Germinal center (tissue), 1 donor: ENCODE measurements at regions not wholly inside any gene's neighbourhood (a gene's known extent, or its start where the extent isn't known, plus 50 kb on each side); places are given as distances from the start of the nearest gene placed in this dataset.
"Not testable (repeated sequence)": the region's sequence is repeated elsewhere in the genome, so short reads cannot be mapped to it uniquely, and the experiment has no call there.

Experiments
- DNase-seq: peaks from one replicate; pipeline ENCODE4 v3.0.0; 2012; ENCODE audit warnings: mixed read lengths, low spot score

DNA sequence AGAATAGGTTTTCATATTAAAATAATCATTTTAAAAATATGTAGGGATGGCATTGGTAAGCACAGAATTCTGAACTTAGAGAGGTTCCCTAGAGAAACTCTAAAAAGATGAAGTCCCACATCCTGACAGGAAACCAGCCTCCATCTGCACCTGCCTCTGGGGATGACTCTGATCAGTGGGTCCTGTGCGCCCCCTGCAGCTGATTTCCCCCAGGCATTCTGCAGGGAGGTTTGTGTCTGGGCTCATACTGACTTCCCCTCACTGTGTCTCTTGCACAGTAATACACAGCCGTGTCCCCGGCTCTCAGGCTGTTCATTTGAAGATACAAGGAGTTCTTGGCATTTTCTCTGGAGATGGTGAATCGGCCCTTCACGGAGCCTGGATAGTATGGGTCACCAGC is 602.9 kb downstream of the TMEM121 start:
- DNase-seq: no peak

DNA sequence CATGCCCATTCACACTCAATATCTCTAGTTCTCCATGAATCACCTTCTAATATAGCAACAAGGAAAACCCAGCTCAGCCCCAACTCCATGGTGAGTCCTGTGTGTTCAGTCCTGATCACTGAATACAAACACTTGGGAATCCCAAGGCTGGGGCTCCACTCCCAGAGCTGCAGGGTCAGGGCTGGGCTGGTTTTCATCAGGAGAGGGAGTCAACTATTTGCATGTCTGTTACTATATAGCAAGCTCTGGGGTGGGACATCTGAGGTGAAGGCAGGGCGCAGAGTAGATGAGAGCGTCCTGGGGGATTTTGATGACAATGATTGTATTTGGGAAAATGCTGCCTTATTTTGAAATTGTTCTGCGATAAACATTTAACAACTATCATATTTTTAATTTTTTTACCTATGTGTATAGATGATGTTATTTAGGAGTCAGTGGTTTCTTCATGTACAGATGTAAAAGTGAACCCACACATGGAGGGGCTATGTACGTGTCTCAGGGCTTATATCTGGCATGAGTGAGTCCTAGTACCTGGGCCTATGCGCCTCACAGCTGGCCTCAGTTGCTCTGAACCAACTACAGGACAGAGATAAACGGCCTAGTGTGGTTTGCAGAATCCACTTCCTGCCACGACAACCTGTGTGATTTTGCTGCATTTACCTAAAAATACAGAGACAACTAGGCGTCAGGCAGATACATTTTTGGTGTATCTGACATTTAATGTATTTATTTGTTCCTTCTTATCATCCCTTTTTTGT is 603.7 kb downstream of the TMEM121 start:
- DNase-seq: not testable (repeated sequence)

DNA sequence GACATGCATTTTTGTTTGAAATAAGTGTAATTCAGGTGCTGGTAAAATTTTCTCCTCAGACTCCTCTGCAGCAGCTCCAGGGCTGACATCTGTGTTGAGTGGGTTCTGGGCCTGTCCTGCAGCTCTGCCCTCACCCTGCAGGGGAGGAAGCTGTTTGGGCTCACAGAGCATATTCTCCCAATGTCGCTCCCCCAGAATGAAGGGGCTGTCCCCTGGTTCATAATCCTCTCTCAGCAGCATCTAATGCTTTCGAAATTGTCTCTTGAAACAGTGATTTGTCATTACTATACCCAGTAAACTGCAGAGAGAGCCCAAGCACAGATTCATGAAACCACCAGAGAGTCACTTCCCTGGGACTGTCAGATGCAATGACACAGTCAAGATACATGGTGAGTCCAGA is 606.7 kb downstream of the TMEM121 start:
- DNase-seq: not testable (repeated sequence)

- no peak for DNase-seq
These were observed 608.5 kb downstream of the TMEM121 start for GRCh38 chr14:106134886-106135285.

GRCh38 chr14:106141242-106142220 is 615.1 kb downstream of the TMEM121 start:
- DNase-seq: peak; percentile 14

DNA sequence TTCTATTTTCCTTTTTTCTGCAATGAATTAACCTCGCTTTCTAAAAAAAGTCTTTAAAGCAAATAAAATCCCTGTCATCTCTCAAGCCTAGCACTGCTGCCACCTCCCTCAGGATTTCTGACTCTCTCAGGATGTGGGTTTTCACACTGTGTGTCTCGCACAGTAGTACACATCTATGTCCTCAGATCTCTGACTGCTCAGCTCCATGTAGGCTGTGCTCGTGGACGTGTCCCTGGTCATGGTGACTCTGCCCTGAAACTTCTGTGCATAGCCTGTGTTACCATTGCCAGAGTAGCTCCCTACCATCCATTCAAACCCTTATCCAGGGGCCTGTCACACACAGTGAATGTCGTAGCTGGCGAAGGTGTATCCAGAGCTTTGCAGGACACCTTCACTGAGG is 619.3 kb downstream of the TMEM121 start:
- not testable (repeated sequence) for DNase-seq

DNA sequence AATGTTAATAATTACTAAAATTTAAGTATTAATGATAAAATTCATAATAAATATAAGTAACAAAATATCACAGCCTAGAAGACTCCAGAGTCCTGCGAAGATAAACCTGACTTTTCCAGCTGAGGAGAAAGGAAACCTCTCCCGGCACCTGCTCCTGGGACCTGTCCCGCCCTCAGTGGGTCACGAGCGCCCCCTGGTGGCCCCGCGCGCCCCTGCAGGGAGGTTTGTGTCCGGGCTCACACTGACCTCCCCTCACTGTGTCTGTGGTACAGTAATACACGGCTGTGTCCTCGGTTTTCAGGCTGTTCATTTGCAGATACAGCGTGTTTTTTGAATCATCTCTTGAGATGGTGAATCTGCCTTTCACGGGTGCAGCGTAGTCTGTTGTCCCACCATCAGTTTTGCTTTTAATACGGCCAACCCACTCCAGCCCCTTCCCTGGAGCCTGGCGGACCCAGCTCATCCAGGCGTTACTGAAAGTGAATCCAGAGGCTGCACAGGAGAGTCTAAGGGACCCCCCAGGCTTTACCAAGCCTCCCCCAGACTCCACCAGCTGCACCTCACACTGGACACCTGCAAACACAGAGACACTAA is 627.1 kb downstream of the TMEM121 start:
- not testable (repeated sequence) for DNase-seq

DNA sequence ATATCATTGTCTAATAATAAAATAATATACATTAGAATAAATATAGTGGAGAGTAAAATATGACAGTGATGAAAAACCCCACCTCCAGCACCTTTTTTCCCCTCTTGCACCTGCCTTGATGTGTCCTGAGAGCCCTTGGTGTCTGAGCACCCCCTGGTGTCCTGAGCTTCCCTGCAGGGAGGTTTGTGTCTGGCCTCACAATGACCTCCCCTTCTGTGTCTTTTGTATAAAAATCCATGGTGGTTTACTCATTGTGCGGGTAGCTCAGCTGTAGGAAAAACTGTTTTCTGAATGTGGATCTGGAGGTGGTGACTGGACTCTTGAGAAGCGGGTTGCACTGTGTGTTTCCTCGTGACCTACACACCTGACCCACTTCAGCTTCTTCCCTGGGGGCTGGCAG is 636.9 kb downstream of the TMEM121 start:
- no peak for DNase-seq

DNA sequence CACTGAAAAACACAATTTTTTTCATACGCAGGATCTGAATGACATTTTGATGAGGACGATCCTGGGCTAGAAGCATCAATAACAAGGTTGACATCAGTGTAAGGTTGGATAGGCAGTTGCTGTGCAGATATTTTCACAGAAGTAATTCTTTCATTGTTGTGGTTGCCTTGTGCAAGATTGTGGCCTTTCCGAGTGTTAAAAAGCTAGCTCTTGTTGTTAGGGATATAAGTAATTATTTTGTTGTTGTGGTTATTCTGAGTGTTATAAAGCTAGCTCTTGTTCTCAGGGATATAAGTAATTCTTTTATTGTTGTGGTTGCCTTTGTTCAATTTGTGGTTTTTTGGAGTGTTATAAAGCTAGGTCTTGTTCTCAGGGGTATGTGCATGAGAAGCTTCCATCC is 637.4 kb downstream of the TMEM121 start:
- DNase-seq: not testable (repeated sequence)

- no peak for DNase-seq
These were observed 639.8 kb downstream of the TMEM121 start for GRCh38 chr14:106166232-106166631.

- no peak for DNase-seq
These were observed 640.3 kb downstream of the TMEM121 start for GRCh38 chr14:106166650-106167204.

DNA sequence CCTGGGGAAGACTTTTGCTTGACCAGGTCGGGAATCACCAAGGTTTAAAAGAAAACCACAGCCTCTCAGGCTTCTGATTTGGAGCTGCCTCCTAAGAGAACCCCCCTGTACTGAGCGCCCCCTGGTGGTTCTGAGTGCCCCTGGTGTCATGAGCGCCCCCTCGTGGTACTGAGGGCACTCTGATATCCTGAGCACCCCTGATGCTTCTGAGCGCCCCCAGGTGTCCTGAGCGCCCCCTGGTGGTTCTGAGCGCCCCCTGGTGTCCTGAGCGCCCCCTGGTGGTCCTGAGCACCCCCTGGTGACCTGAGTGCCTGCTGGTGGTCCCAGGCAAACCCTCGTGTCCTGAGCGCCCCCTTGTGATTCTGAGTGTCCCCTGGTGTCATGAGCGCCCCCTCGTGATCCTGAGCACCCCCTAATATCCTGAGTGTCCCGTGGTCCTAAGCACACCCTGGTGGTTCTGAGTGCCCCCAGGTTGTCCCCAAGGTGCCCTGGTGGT is 643.8 kb downstream of the TMEM121 start:
- DNase-seq: peak; percentile 10

GRCh38 chr14:106174206-106174605 is 647.8 kb downstream of the TMEM121 start:
- DNase-seq: no peak

GRCh38 chr14:106177266-106178246 is 651.2 kb downstream of the TMEM121 start:
- DNase-seq: not testable (repeated sequence)

DNA sequence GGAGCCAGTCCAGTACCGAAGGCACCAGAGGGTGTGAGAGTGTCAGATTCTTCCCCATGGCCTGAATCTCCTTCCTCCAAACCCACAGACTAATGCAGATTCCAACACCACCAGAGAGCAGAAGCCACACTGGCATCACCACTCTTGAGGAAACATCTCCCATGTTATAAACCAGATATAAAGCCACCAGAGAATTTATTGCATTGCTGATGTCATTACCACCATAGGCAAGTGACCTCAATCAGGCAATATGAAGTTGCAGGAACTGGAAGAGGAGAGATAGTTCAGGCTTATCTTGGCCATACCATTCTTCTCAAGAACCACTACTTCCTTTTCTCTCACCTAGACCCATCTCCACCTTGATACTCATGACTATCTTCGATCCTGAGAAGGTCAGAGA is 653.4 kb downstream of the TMEM121 start:
- no peak for DNase-seq

GRCh38 chr14:106184771-106185170 is 658.4 kb downstream of the TMEM121 start:
- not testable (repeated sequence) for DNase-seq

DNA sequence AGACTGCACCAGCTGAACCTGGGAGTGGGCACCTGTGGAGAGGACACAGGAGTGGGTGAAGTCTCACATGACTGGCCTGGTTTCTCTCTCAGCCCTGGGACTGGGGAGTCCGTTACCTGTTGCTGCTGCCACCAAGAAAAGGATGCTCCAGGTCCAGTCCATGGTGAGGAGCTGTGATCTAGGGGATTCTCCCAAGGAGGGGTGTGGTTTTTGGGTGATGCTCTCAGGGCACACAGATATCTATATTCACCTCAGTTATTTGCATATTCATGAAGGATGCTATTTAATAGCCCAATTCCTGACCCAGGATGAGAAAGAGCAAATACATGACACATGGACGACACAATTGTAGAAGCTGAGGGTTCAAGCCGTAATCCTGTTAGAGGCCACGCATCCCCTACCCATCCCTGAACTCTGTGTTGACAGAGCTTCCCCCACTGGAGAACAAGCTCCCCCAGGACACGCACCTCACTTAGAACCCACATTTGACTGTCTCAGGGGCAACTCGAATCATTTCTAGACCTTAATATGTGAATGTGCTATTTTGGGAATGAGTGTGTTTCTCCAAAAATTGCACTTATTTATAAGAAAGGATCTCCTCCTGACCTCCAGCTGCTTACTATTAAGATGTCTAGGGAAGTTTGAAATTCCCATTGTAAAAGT is 658.9 kb downstream of the TMEM121 start:
- DNase-seq: not testable (repeated sequence)

DNA sequence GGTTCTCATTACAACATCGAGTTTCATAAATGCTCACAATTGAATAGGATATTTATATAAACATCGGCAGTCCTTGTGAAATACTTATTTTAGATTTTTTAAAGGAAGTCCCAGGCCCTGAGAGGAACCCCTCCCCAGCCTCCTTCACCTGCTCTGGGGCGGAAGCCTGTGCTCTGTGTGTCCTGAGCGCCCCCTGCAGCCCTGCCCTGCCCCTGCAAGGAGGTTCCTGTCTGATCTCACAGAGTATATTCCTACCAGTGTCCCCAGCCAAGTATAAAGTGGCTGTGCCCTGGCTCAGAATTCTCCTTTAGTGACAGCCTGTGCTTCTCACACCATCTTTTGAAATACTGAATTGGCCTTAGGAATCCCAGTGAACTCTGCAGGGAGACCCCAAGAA is 659.5 kb downstream of the TMEM121 start:
- peak; percentile 4 for DNase-seq

- no peak for DNase-seq
These were observed 660.8 kb downstream of the TMEM121 start for GRCh38 chr14:106187216-106187615.

DNA sequence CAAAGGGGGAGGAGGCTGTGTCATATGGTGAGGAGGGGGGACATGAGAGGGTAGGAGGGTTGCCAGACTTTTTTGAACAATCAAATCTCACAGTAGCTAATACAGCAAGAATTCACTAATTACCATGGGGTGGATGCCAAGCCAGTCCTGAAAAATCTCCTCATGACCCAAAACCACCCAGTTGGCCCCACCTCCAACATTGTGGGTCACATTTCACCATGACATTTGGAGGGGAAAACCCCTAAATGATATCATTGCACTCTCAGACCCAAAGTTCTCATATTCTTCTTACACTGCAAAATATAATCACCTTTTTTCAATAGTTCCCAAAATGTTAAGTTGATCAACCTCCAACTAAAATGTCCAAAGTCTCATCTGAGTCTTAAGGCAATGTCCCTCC is 666.3 kb downstream of the TMEM121 start:
- DNase-seq: not testable (repeated sequence)
